ENCODE measurements at regions not wholly inside any gene's neighbourhood (a gene's known extent, or its start where the extent isn't known, plus 50 kb on each side); places are given as distances from the start of the nearest gene placed in this dataset.

GRCh38 chr4:14863418-14864364, 138.6 kb upstream of the CPEB2 start:
- TF ChIP-seq, protein P1, sequence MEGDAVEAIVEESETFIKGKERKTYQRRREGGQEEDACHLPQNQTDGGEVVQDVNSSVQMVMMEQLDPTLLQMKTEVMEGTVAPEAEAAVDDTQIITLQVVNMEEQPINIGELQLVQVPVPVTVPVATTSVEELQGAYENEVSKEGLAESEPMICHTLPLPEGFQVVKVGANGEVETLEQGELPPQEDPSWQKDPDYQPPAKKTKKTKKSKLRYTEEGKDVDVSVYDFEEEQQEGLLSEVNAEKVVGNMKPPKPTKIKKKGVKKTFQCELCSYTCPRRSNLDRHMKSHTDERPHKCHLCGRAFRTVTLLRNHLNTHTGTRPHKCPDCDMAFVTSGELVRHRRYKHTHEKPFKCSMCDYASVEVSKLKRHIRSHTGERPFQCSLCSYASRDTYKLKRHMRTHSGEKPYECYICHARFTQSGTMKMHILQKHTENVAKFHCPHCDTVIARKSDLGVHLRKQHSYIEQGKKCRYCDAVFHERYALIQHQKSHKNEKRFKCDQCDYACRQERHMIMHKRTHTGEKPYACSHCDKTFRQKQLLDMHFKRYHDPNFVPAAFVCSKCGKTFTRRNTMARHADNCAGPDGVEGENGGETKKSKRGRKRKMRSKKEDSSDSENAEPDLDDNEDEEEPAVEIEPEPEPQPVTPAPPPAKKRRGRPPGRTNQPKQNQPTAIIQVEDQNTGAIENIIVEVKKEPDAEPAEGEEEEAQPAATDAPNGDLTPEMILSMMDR (IDR thresholded peaks at IDR 0.05), result no peak
- no peak for TF ChIP-seq POLR2A (IDR thresholded peaks at IDR 0.05)
- no peak for TF ChIP-seq POLR2AphosphoS5 (IDR thresholded peaks at IDR 0.05)
- TF ChIP-seq EP300 (IDR thresholded peaks at IDR 0.05), result no peak
